Caco-2 (cell line): ENCODE measurements at regions not wholly inside any gene's neighbourhood (a gene's known extent, or its start where the extent isn't known, plus 50 kb on each side); places are given as distances from the start of the nearest gene placed in this dataset.

Experiments
- BruUV-seq: library from RNA; stranded (reverse); fragments of 400-500 nt; replicated peaks from 2 replicates; lab custom pipeline; 2021; lab: Mats Ljungman, UMichigan
- CTCF ChIA-PET: fragments of 300-600 bp; sonication (Branson Sonifier 250); formaldehyde crosslinking; loops from one replicate; lab custom pipeline; 2022; ENCODE audit warnings: antibody characterized with exemption; lab: Charles Lee
- POLR2A ChIA-PET: fragments of 300-600 bp; sonication (Branson Sonifier 250); formaldehyde crosslinking; loops from one replicate; lab custom pipeline; 2022; ENCODE audit warnings: antibody characterized with exemption; lab: Charles Lee
- DNase-seq, 2 experiments: peaks; one replicate each; pipeline versions ENCODE4 v3.0.0 to v3.0.0-alpha.2; 2020 to 2022
- H3K27me3 ChIP-seq: replicated peaks from 2 replicates; pipeline ENCODE4 v1.6.0; 2011; ENCODE audit warnings: low read length; ENCODE audit not compliant: control insufficient read depth, insufficient read depth
- H3K36me3 ChIP-seq: 2 replicates; pipeline ENCODE4 v1.5.1; 2011; ENCODE audit warnings: low read length; ENCODE audit not compliant: control insufficient read depth, insufficient read depth
- H3K4me1 ChIP-seq: fragments of 250-450 bp; sonication (Bioruptor Pico); 2 replicates; pipeline ENCODE4 v1.5.1; 2020; ENCODE audit warnings: mild to moderate bottlenecking
- H3K4me3 ChIP-seq: 2 replicates; pipeline ENCODE4 v1.5.1; 2011; ENCODE audit warnings: low read depth, mild to moderate bottlenecking, control low read depth, low read length
- H3K9me3 ChIP-seq: fragments of 250-450 bp; sonication (Bioruptor Pico); 2 replicates; pipeline ENCODE4 v1.5.1; 2020; ENCODE audit warnings: mild to moderate bottlenecking, moderate library complexity
- H3K27ac Mint-ChIP-seq: one replicate; pipeline ENCODE4 v1.8.0; 2022; ENCODE audit warnings: mixed read lengths; ENCODE audit not compliant: unreplicated experiment
- H3K27me3 Mint-ChIP-seq: one replicate; pipeline ENCODE4 v1.8.0; 2022; ENCODE audit warnings: mixed read lengths; ENCODE audit not compliant: insufficient read depth, unreplicated experiment
- H3K36me3 Mint-ChIP-seq: one replicate; pipeline ENCODE4 v1.8.0; 2022; ENCODE audit warnings: mild to moderate bottlenecking, mixed read lengths; ENCODE audit not compliant: insufficient read depth, unreplicated experiment
- H3K4me1 Mint-ChIP-seq: one replicate; pipeline ENCODE4 v1.8.0; 2022; ENCODE audit warnings: low read depth, mixed read lengths; ENCODE audit not compliant: unreplicated experiment
- H3K4me3 Mint-ChIP-seq: one replicate; pipeline ENCODE4 v1.8.0; 2022; ENCODE audit warnings: mild to moderate bottlenecking, moderate library complexity, mixed read lengths; ENCODE audit not compliant: unreplicated experiment
- H3K9me3 Mint-ChIP-seq: one replicate; pipeline ENCODE4 v1.8.0; 2022; ENCODE audit warnings: mixed read lengths; ENCODE audit not compliant: unreplicated experiment
- CTCF ChIP-seq, 2 experiments: fragments of 200-600 bp in 1 of 2; IDR thresholded peaks; 1 replicate in 1 of 2; 2 replicates in 1 of 2; pipeline versions ENCODE4 v1.5.1 to v1.8.0; 2011 to 2022; ENCODE audit warnings: antibody characterized with exemption in 1 of 2, control low read depth in 1 of 2, inconsistent platforms in 1 of 2, low read depth in 1 of 2, low read length in 1 of 2, mild to moderate bottlenecking in 1 of 2, moderate library complexity in 1 of 2; ENCODE audit not compliant: insufficient read depth in 1 of 2, severe bottlenecking in 1 of 2, unreplicated experiment in 1 of 2
- intact Hi-C: fragments of 100-400 bp; cut with micrococcal nuclease; formaldehyde crosslinking; loops from one replicate; pipeline ENCODE4 v1.10.0; 2022; ENCODE audit not compliant: unreplicated experiment

- no peaks in the 10 kb centered on the region for H3K4me1 Mint-ChIP-seq
- H3K36me3 Mint-ChIP-seq, result no peaks in the 10 kb centered on the region
- BruUV-seq, result no TSS peak
- intact Hi-C loops, result no loop called here
- Histone ChIP-seq H3K36me3 (no peaks in the 10 kb centered on the region), H3K9me3 (no peaks in the 10 kb centered on the region), H3K27me3 (no peaks in the 10 kb centered on the region), H3K4me1 (no peaks in the 10 kb centered on the region), H3K4me3 (no peak overlapping the region)
- H3K9me3 Mint-ChIP-seq, result peaks cover 12% of the 10 kb centered on the region
- POLR2A ChIA-PET, result no interaction called here
- no peak overlapping the region for H3K4me3 Mint-ChIP-seq
- no peak for DNase-seq
- TF ChIP-seq CTCF (IDR thresholded peaks at IDR 0.05; ENCODE audit: insufficient read depth in 1 of 2, low read depth in 1 of 2, low read length in 1 of 2, severe bottlenecking in 1 of 2, unreplicated experiment in 1 of 2), result no peak
- peaks cover 6% of the 10 kb centered on the region for H3K27me3 Mint-ChIP-seq
- H3K27ac Mint-ChIP-seq, result no peak overlapping the region
- CTCF ChIA-PET, result no interaction called here
Measured at GRCh38 chr16:5412731-5413130, 315.1 kb upstream of the EEF2KMT start.

GRCh38 chr16:5398203-5398602 is 300.6 kb upstream of the EEF2KMT start:
- no peak overlapping the region for H3K27ac Mint-ChIP-seq
- H3K36me3 Mint-ChIP-seq, result no peaks in the 10 kb centered on the region
- no peak overlapping the region for H3K4me3 Mint-ChIP-seq
- Histone ChIP-seq H3K4me1 (no peaks in the 10 kb centered on the region), H3K4me3 (no peak overlapping the region), H3K9me3 (no peaks in the 10 kb centered on the region), H3K27me3 (no peaks in the 10 kb centered on the region), H3K36me3 (no peaks in the 10 kb centered on the region)
- peaks cover 23% of the 10 kb centered on the region for H3K27me3 Mint-ChIP-seq
- CTCF ChIA-PET, result no interaction called here
- intact Hi-C loops, result no loop called here
- POLR2A ChIA-PET, result no interaction called here
- no peak for TF ChIP-seq CTCF (IDR thresholded peaks at IDR 0.05; ENCODE audit: insufficient read depth in 1 of 2, low read depth in 1 of 2, low read length in 1 of 2, severe bottlenecking in 1 of 2, unreplicated experiment in 1 of 2)
- no peaks in the 10 kb centered on the region for H3K9me3 Mint-ChIP-seq
- DNase-seq, result no peak
- no TSS peak for BruUV-seq
- H3K4me1 Mint-ChIP-seq, result no peaks in the 10 kb centered on the region

- BruUV-seq, result no TSS peak
- Mint-ChIP-seq H3K4me3 (no peak overlapping the region), H3K9me3 (no peaks in the 10 kb centered on the region), H3K27ac (no peak overlapping the region), H3K4me1 (no peaks in the 10 kb centered on the region), H3K36me3 (no peaks in the 10 kb centered on the region), H3K27me3 (peaks cover 22% of the 10 kb centered on the region)
- ChIA-PET CTCF (no interaction called here), POLR2A (no interaction called here)
- H3K27me3 ChIP-seq, result no peaks in the 10 kb centered on the region
- no peaks in the 10 kb centered on the region for H3K36me3 ChIP-seq
- intact Hi-C loops, result no loop called here
- no peaks in the 10 kb centered on the region for H3K9me3 ChIP-seq
- TF ChIP-seq CTCF (IDR thresholded peaks at IDR 0.05; ENCODE audit: insufficient read depth in 1 of 2, low read depth in 1 of 2, low read length in 1 of 2, severe bottlenecking in 1 of 2, unreplicated experiment in 1 of 2), result no peak
- no peak for DNase-seq
- no peak overlapping the region for H3K4me3 ChIP-seq
- H3K4me1 ChIP-seq, result no peaks in the 10 kb centered on the region
Measured at GRCh38 chr16:5396880-5397279, 299.3 kb upstream of the EEF2KMT start.
